CMK (cell line): ENCODE measurements at regions not wholly inside any gene's neighbourhood (a gene's known extent, or its start where the extent isn't known, plus 50 kb on each side); places are given as distances from the start of the nearest gene placed in this dataset.
"Not testable (repeated sequence)": the region's sequence is repeated elsewhere in the genome, so short reads cannot be mapped to it uniquely, and the experiment has no call there.

ENCODE experiments used
- DNase-seq: peaks from one replicate; pipeline ENCODE4 v3.0.0-alpha.2; 2010; ENCODE audit warnings: low read depth

DNA sequence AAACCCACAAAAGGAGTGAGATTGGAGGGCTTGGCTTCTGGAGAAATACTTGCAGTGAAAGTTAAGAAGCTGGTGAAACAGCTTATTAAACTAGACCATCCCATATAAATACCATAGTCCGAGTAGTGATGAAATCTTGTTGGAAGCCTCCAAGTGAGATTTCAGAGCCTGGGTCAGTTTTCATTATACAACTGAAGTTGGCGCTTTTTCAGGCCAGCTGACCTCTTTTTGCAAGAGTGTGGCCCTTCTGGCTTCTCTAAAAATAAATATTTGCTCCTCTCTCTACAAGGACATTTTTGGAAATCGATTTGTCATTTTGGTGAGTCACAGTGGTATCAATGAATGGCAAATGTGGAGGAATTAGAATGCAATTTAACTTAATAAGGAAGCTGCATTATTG lies 51.2 kb upstream of the THRB start:
- no peak for DNase-seq

- no peak for DNase-seq
Observed at GRCh38 chr3:24548278-24548677, 53.6 kb upstream of the THRB start.

DNA sequence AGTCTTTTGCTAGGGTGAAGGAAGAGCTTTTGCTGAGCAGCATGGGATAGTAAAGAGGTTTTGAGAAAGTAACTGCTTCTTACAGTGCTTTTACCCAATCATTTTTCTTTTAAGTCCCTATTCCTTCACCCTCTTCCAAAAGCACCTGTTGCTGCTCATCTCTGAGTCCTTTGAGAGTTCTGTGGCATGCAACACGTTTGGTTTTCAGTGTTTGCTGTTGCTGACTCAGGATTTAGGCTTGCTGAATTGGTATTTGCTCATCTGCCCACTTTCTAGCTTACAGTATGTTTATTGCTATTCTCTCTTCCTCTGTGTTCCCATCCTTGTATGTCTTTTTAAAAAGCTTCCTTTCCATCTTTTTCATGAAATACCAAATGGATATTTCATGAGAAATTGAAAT lies 55.9 kb upstream of the THRB start:
- DNase-seq = no peak

DNA sequence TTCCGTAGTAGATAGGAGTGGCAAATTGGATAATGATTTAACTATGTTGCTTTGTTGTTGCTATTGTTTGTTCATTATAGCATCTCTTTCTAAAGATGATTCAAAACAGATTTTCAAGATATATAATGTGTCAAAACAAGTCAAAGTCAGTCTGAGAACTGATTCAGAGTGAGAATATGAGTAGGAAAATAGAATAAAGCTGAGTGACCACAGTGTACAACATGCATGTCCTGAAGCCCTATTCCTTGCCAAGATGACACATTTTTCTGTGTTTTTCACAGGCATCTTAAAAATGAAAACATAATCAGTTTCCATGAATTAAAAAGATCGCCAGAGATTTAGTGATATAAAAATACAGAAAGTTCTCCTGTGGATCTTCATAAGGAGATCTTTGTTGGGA lies 57.0 kb upstream of the THRB start:
- DNase-seq = no peak

GRCh38 chr3:24562895-24563294 lies 68.2 kb upstream of the THRB start:
- DNase-seq = no peak

GRCh38 chr3:24565053-24565452 lies 70.4 kb upstream of the THRB start:
- no peak for DNase-seq

- no peak for DNase-seq
Observed at GRCh38 chr3:24565656-24566055, 71.0 kb upstream of the THRB start.

DNA sequence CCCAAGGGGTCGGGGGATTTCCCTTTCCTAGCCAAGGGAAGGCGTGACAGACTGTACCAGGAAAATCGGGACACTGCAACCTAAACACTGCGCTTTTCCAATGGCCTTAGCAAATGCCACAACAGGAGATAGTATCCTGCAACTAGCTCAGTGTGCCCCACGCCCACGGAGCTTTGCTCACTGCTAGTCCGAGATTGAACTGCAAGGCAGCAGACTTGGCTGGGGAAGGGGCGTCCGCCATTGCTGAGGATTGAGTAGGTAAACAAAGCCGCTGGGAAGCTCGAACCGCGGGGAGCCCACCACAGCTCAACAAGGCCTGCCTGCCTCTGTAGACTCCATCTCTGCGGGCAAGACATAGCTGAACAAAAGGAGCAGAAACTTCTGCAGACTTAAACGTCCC lies 72.3 kb upstream of the THRB start:
- no peak for DNase-seq

DNA sequence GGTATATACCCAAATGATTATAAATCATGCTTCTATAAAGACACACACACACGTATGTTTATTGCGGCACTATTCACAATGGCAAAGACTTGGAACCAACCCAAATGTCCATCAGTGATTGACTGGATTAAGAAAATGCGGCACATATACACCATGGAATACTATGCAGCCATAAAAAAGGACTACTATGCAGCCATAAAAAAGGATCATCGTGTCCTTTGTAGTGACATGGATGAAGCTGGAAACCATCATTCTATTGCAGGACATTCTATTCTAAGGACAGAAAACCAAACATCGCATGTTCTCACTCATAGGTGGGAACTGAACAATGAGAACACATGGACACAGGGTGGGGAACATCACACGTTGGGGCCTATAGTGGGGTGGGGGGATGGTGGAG lies 77.8 kb upstream of the THRB start:
- not testable (repeated sequence) for DNase-seq

GRCh38 chr3:24573576-24573975 lies 78.9 kb upstream of the THRB start:
- DNase-seq = no peak

- no peak for DNase-seq
Observed at GRCh38 chr3:24578324-24578723, 83.7 kb upstream of the THRB start.

DNA sequence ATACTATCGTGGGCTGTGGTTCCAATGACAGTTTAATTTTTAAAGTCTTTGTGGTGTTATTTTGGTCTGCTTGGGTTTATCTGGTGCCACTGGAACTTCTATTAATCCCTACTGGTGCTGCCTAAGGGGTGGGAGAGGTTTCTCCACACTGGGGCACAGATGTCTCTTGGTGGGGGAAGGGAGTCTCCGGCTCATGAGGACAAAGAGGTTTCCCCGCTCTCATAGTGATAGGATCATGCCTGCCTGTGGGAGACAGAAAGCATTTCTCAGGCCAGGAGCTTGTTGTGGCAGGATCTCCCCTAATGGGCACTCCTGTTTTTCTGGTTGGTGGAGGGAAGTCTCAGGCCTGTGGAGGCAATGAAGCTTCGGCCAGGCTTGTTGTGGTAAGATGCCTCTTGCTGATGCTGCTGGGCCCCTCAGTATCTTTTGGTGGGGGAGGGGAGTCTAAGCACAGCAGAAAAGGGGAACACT lies 84.3 kb upstream of the THRB start:
- no peak for DNase-seq

DNA sequence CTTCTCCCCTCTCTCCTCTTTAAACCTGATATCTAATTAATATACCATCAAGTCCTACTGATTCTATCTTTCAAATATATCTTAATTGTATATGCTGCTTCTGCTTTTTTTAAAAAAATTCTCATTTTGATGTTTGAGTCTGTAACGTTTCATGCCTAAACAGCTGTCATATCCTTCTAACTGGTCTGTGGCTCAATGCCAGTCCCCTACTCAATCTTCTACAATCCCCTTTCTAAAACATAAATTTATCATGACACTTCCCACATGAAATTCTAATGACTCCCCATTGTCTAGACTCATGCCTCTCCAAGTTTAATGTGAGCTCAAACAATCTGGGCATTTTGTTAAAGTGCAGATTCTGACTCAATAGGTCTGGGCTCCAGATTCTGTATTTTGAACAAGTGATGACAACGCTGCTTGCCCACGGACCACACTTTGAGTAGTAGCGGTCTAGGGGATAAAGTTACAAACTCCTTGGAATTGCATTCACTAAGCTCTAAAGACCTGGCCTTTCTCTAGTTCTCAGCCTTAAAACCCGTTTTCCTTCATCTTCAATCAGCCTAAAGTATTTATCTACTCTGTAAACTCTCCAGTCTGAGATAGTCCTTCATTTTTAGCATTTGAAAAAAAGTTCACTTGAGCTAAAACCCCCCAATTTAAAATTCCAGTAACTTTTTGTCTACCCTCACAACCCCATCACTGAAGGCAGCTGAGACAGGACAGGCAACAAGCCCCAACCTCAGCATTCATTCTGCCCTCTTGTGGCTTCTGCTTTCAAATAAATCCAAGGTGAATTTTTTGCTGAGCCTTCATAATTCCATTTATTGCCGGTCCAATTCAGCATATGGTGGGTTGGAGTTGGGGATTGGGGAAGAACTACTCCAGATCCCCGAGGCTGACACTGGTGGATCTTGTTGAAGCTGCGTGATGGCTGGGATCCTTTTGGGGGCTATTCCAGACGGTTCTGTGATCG lies 88.1 kb upstream of the THRB start:
- DNase-seq = no peak

DNA sequence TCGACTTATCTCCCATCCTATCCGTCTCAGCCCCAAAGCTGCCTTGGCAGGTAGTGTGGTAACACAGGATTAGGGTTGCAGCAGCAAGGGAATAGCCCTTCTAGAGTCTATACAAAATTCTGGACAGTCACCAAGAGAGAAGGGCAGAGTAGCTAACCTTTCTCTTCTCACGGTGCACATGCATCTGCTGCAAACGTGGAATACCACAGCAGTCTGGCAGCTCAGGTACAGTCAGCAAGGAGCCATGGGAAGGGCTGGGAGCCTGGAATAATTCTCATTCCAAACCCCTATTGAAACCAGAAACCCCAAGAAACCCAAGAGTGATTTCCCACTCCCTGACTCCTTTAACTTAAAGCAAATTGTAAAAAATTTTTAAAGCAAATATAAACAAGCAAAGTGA lies 92.3 kb upstream of the THRB start:
- no peak for DNase-seq

GRCh38 chr3:24588629-24589512 lies 94.2 kb upstream of the THRB start:
- DNase-seq = no peak

DNA sequence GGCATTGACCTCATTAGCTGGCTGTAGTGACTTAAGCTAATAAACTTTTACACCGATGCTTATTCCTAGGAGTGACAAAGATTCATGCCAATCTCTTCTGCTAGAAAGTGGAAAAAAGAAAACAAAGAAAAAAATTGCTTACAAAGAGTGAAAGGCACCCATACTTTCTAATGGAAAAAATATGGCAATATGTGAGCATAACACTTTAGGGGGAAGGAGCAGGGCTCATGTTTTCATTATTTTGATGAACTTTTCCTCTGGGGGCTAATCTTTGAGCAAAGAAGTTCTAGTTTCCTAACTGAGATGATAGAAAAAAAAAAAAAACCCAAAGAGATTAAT lies 94.8 kb upstream of the THRB start:
- no peak for DNase-seq

GRCh38 chr3:24589931-24590880 lies 95.6 kb upstream of the THRB start:
- no peak for DNase-seq

DNA sequence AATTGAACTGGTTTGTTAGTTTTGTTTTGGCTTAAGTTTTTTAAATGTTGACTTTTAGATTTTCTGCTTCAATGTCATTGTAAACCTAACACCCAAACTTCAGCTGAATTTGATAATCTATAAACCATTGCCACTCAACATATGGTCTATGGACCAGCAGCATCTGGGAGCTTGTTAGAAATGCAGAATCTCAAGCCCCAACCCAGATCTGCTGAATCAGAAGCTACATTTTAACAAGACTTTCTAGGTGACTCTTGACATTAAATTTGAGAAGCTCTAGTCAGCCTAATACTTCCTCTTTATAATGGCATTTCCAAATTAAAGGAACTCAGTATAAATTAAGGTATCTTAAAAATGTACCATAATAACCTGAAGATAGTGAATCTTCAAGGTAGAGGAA lies 96.5 kb upstream of the THRB start:
- DNase-seq = no peak

GRCh38 chr3:24591661-24592555 lies 97.3 kb upstream of the THRB start:
- no peak for DNase-seq

DNA sequence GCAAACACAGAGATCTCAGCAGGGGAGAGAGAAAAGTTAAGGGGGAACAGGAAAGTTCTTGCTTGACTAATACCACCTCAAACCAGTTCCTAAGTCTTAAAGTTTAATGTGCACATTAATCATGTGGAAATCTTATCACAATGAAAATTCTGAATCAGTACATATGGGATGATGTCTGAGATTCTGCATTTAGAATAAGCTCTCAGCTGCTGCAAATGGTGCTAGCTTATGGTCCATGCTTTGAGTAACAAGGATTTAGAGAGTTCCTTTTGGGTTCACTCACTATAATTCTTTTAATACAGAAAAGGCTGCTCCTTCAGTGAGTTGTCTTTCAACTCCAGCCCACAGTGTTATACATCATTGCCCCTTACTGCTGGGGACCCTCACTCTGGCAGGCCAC lies 99.5 kb upstream of the THRB start:
- DNase-seq = no peak

- no peak for DNase-seq
Observed at GRCh38 chr3:24595796-24596195, 101.1 kb upstream of the THRB start.
